Lung (tissue), 11 donors: ENCODE measurements at regions not wholly inside any gene's neighbourhood (a gene's known extent, or its start where the extent isn't known, plus 50 kb on each side); places are given as distances from the start of the nearest gene placed in this dataset.

ENCODE experiments used
- ATAC-seq: fragments of 200-7000 bp; cut with Tn5 transposase; one replicate; pipeline ENCODE4 v1.9.1; 2020; ENCODE audit warnings: moderate number of reproducible peaks; ENCODE audit not compliant: insufficient read depth, low FRiP score
- DNase-seq, 3 donors: peaks; one replicate each; pipeline ENCODE4 v3.0.0-alpha.2; 2013 to 2017
- H3K27ac ChIP-seq, 2 donors: one replicate each; pipeline ENCODE4 v1.5.1; 2013; ENCODE audit warnings: mild to moderate bottlenecking in 2 of 2, moderate library complexity in 2 of 2, control low read depth in 1 of 2, inconsistent platforms in 1 of 2, low read depth in 1 of 2, low read length in 1 of 2
- H3K27me3 ChIP-seq, 3 donors: one replicate each; pipeline ENCODE4 v1.5.1; 2013; ENCODE audit warnings: low read length in 2 of 3; ENCODE audit not compliant: control insufficient read depth in 3 of 3, insufficient read depth in 3 of 3
- H3K36me3 ChIP-seq, 4 donors: one replicate each; pipeline ENCODE4 v1.5.1; 2013; ENCODE audit warnings: low read length in 4 of 4, mild to moderate bottlenecking in 1 of 4, moderate library complexity in 1 of 4; ENCODE audit not compliant: control insufficient read depth in 4 of 4, insufficient read depth in 4 of 4
- H3K4me1 ChIP-seq, 5 donors: one replicate each; pipeline ENCODE4 v1.5.1; 2013; ENCODE audit warnings: low read length in 5 of 5, mild to moderate bottlenecking in 2 of 5, moderate library complexity in 1 of 5; ENCODE audit not compliant: control insufficient read depth in 5 of 5, insufficient read depth in 5 of 5
- H3K4me3 ChIP-seq: one replicate; pipeline ENCODE4 v1.5.1; 2013; ENCODE audit warnings: mild to moderate bottlenecking, control low read depth, moderate library complexity
- H3K9ac ChIP-seq, 2 donors: one replicate each; pipeline ENCODE4 v1.5.1; 2013; ENCODE audit warnings: low read length in 2 of 2, control low read depth in 1 of 2; ENCODE audit not compliant: insufficient read depth in 1 of 2
- H3K9me3 ChIP-seq, 4 donors: one replicate each; pipeline ENCODE4 v1.5.1; 2013; ENCODE audit warnings: low read length in 3 of 4, mild to moderate bottlenecking in 1 of 4, moderate library complexity in 1 of 4; ENCODE audit not compliant: control insufficient read depth in 4 of 4, insufficient read depth in 3 of 4
- WGBS, 2 donors: extraction: QIAGEN DNeasy Blood & Tissue Kit; methylation state at CpG; one replicate each; pipeline ENCODE4 v1.1.7; 2013; 5-methylcytosine and 5-hydroxymethylcytosine counted together
- TF ChIP-seq, protein P1 (sequence below): IDR thresholded peaks from 2 replicates; pipeline ENCODE4 v1.5.1; 2012; ENCODE audit warnings: mild to moderate bottlenecking; ENCODE audit errors: control extremely low read depth, extremely low read depth
- donor health status: control.
- donor health status: control.
- donor health status: Bipolar disorder and iron deficiency.
- donor health status: healthy.
- donor health status: DM: yes; HTN: yes; CAD: no.

DNA sequence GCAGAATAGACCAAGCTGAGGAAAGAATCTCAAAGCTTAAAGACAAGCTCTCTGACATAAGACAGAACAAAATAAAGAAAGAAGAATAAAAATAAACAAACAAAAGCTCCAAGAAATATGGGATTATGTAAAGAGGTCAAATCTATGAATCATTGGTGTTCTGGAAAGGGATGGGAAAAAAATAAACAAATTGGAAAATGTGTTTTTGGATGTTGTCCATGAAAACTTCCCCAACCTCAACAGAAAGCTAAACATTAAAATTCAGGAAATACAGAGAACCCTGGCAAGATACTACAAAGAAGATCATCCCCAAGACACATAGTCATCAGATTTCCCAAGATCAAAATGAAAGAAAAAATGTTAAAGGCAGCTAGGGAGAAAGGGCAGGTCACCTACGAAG is 662.0 kb upstream of the CDH18 start:
- H3K27me3 ChIP-seq: no peaks in the 10 kb centered on the region
- TF ChIP-seq, protein P1, sequence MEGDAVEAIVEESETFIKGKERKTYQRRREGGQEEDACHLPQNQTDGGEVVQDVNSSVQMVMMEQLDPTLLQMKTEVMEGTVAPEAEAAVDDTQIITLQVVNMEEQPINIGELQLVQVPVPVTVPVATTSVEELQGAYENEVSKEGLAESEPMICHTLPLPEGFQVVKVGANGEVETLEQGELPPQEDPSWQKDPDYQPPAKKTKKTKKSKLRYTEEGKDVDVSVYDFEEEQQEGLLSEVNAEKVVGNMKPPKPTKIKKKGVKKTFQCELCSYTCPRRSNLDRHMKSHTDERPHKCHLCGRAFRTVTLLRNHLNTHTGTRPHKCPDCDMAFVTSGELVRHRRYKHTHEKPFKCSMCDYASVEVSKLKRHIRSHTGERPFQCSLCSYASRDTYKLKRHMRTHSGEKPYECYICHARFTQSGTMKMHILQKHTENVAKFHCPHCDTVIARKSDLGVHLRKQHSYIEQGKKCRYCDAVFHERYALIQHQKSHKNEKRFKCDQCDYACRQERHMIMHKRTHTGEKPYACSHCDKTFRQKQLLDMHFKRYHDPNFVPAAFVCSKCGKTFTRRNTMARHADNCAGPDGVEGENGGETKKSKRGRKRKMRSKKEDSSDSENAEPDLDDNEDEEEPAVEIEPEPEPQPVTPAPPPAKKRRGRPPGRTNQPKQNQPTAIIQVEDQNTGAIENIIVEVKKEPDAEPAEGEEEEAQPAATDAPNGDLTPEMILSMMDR: no peak
- H3K4me3 ChIP-seq: no peak overlapping the region
- ATAC-seq: no peak
- H3K36me3 ChIP-seq: no peaks in the 10 kb centered on the region
- whole genome bisulfite sequencing, 2 donors: 84 to 86% methylated on average over 1 of the region's 1 CpG
- DNase-seq: peak in 1 of 3 donors; percentile 2
- H3K9me3 ChIP-seq: peaks cover 0 to 7% (median 0%) of the 10 kb centered on the region in 4 donors
- peaks cover 0 to 9% (median 0%) of the 10 kb centered on the region in 5 donors for H3K4me1 ChIP-seq
- H3K27ac ChIP-seq: no peak overlapping the region
- no peak overlapping the region for H3K9ac ChIP-seq

DNA sequence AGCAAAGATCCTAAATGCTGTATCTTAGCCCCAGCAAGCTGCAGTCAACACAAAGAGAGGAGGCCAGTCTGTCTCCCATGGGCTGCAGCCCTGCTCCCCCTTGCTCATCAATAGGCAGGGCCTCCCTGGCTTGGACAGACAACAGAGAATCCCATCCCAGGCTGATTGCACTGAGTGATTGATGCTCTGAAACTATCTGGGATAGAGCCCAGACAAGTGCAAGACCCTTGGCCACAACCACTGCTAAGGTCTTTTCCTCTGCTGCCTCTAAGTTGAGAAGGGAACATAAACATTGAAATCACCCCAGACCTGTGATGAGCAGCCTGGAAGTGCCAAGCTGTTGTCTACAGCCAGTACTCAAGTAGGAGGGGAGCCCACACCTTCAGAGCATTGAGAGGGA is 661.0 kb upstream of the CDH18 start:
- no peaks in the 10 kb centered on the region for H3K27me3 ChIP-seq
- TF ChIP-seq, protein P1: no peak
- no peak overlapping the region for H3K9ac ChIP-seq
- ATAC-seq (no peak), DNase-seq (peak in 2 of 3 donors; percentile 4 to 23)
- H3K9me3 ChIP-seq: peaks cover 0 to 7% (median 0%) of the 10 kb centered on the region in 4 donors
- peaks cover 0 to 9% (median 0%) of the 10 kb centered on the region in 5 donors for H3K4me1 ChIP-seq
- no peak overlapping the region for H3K27ac ChIP-seq
- no peak overlapping the region for H3K4me3 ChIP-seq
- no peaks in the 10 kb centered on the region for H3K36me3 ChIP-seq

DNA sequence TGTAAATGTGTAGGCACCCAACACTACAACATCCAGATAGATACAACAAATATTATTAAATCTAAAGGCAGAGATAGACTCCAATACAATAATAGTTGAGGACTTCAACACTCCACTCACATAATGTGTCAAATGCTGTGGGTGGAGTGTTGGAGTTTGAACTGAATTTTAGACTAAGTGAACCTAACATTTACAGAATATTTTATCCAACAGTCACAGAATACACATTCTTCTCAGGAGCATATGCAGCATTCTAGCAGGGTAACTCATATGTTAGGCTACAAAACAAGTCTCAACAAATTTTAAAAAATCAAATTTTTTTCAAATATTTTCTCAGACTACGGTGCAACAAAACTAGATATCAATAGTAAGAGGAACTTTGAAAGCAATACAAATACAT is 648.7 kb upstream of the CDH18 start:
- H3K27me3 ChIP-seq: no peaks in the 10 kb centered on the region
- DNase-seq (no peak), ATAC-seq (no peak)
- TF ChIP-seq, protein P1: no peak
- no peak overlapping the region for H3K27ac ChIP-seq
- H3K9ac ChIP-seq: no peak overlapping the region
- H3K4me1 ChIP-seq: no peaks in the 10 kb centered on the region
- peaks cover 0 to 6% (median 0%) of the 10 kb centered on the region in 4 donors for H3K9me3 ChIP-seq
- no peaks in the 10 kb centered on the region for H3K36me3 ChIP-seq
- no peak overlapping the region for H3K4me3 ChIP-seq
- WGBS, 2 donors: 0 to 88% methylated on average over 1 of the region's 1 CpG

DNA sequence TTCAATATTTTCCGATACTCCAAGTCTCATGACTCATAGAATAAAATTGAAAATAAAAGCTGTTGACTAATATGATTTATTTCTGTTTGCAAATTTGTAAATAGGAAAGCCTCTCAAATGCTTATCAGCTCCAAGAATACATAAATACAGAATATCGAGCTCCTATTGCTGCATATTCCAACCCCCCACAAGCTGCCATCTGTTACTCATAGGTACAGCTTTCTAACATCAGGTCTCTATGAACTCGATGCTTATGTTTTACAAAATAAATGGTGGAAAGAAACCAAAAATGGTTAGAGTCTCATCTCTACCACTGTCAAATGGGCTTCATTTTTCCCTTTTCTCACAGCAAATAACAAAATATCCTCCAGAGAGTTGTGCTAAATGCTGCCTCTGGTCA is 631.6 kb upstream of the CDH18 start:
- ATAC-seq (no peak), DNase-seq (no peak)
- no peak overlapping the region for H3K27ac ChIP-seq
- no peaks in the 10 kb centered on the region for H3K9me3 ChIP-seq
- TF ChIP-seq, protein P1: no peak
- H3K4me3 ChIP-seq: no peak overlapping the region
- 77 to 92% methylated on average over 3 of the region's 3 CpGs for WGBS, 2 donors
- H3K36me3 ChIP-seq: no peaks in the 10 kb centered on the region
- H3K9ac ChIP-seq: no peak overlapping the region
- no peaks in the 10 kb centered on the region for H3K27me3 ChIP-seq
- H3K4me1 ChIP-seq: peaks cover 0 to 3% (median 0%) of the 10 kb centered on the region in 5 donors
